ENCODE measurements at regions not wholly inside any gene's neighbourhood (a gene's known extent, or its start where the extent isn't known, plus 50 kb on each side); places are given as distances from the start of the nearest gene placed in this dataset.

DNA sequence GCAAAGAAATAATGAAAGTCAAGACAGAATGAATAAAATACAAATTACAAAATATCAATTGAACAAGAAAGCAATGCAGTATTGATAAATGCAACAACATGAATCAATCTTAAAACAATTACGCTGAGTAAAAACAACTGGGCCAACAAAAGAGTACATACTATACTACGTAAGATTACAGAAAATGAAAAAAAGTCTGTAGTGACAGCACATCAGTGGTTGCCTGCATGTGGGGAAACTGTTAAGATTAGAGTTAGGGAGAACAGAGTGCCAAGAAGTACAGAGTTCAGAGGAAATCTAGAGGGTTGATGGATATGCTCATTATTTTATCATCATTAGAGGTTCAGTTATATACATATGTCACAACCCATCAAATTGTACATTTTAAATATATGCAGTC is 706.6 kb upstream of the ACO1 start:
- no peak overlapping the region for H3K9ac ChIP-seq (ENCODE audit: low read length)
- H3K4me1 ChIP-seq (ENCODE audit: insufficient read depth, low read length, severe bottlenecking) = no peaks in the 10 kb centered on the region
- H3K4me3 ChIP-seq (ENCODE audit: low read depth, low read length, poor library complexity, severe bottlenecking) = no peak overlapping the region
- H3K36me3 ChIP-seq (ENCODE audit: insufficient read depth, low read length) = no peaks in the 10 kb centered on the region
- no peaks in the 10 kb centered on the region for H3K9me2 ChIP-seq (ENCODE audit: low read depth, low read length)
- no peaks in the 10 kb centered on the region for H3F3A ChIP-seq (ENCODE audit: insufficient read depth, low read length)
- no peaks in the 10 kb centered on the region for H3K79me2 ChIP-seq (ENCODE audit: insufficient read depth, low read length)
- no peaks in the 10 kb centered on the region for H4K20me1 ChIP-seq (ENCODE audit: insufficient read depth, low read length)
- H2AFZ ChIP-seq (ENCODE audit: low read length) = no peak overlapping the region
- H3K27ac ChIP-seq (ENCODE audit: low read depth, low read length, poor library complexity, severe bottlenecking) = no peak overlapping the region
- no peaks in the 10 kb centered on the region for H3K27me3 ChIP-seq (ENCODE audit: insufficient read depth, low read length)
- H3K9me3 ChIP-seq (ENCODE audit: low read length) = no peaks in the 10 kb centered on the region
- no peak overlapping the region for H3K4me2 ChIP-seq (ENCODE audit: low read length)
- TF ChIP-seq, protein P1, sequence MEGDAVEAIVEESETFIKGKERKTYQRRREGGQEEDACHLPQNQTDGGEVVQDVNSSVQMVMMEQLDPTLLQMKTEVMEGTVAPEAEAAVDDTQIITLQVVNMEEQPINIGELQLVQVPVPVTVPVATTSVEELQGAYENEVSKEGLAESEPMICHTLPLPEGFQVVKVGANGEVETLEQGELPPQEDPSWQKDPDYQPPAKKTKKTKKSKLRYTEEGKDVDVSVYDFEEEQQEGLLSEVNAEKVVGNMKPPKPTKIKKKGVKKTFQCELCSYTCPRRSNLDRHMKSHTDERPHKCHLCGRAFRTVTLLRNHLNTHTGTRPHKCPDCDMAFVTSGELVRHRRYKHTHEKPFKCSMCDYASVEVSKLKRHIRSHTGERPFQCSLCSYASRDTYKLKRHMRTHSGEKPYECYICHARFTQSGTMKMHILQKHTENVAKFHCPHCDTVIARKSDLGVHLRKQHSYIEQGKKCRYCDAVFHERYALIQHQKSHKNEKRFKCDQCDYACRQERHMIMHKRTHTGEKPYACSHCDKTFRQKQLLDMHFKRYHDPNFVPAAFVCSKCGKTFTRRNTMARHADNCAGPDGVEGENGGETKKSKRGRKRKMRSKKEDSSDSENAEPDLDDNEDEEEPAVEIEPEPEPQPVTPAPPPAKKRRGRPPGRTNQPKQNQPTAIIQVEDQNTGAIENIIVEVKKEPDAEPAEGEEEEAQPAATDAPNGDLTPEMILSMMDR (IDR thresholded peaks at IDR 0.05; ENCODE audit: low read length) = no peak
- no peak for TF ChIP-seq EZH2 (IDR thresholded peaks at IDR 0.05; ENCODE audit: borderline replicate concordance, low read length)

DNA sequence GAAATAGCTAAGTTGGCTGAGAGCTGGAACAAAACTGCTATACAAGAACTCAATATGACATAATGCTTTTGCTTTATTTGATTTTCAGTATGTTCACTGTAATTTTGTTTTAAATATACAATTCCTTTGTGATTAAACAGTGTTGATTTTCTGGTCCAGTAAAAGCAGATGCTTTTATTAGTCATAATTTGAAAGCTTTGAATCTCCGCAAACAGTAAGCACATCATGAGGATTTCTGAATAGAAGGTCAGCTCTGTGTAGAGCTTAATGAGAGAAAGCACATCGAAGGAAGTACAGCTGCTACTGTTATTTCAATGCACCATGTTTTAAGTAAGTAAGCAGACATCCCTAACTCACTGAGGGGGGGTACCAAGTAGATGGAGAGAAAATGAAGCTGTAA is 701.3 kb upstream of the ACO1 start:
- Histone ChIP-seq H3K4me3 (ENCODE audit: low read depth, low read length, poor library complexity, severe bottlenecking) (no peak overlapping the region), H3K4me1 (ENCODE audit: insufficient read depth, low read length, severe bottlenecking) (no peaks in the 10 kb centered on the region), H4K20me1 (ENCODE audit: insufficient read depth, low read length) (no peaks in the 10 kb centered on the region), H3K9me3 (ENCODE audit: low read length) (no peaks in the 10 kb centered on the region), H3K9me2 (ENCODE audit: low read depth, low read length) (no peaks in the 10 kb centered on the region), H3K9ac (ENCODE audit: low read length) (no peak overlapping the region), H3K27ac (ENCODE audit: low read depth, low read length, poor library complexity, severe bottlenecking) (no peak overlapping the region), H3K79me2 (ENCODE audit: insufficient read depth, low read length) (no peaks in the 10 kb centered on the region), H3K4me2 (ENCODE audit: low read length) (no peak overlapping the region), H3K36me3 (ENCODE audit: insufficient read depth, low read length) (no peaks in the 10 kb centered on the region), H3K27me3 (ENCODE audit: insufficient read depth, low read length) (no peaks in the 10 kb centered on the region), H2AFZ (ENCODE audit: low read length) (no peak overlapping the region), H3F3A (ENCODE audit: insufficient read depth, low read length) (no peaks in the 10 kb centered on the region)
- TF ChIP-seq, protein P1 (IDR thresholded peaks at IDR 0.05; ENCODE audit: low read length) = no peak
- no peak for TF ChIP-seq EZH2 (IDR thresholded peaks at IDR 0.05; ENCODE audit: borderline replicate concordance, low read length)

DNA sequence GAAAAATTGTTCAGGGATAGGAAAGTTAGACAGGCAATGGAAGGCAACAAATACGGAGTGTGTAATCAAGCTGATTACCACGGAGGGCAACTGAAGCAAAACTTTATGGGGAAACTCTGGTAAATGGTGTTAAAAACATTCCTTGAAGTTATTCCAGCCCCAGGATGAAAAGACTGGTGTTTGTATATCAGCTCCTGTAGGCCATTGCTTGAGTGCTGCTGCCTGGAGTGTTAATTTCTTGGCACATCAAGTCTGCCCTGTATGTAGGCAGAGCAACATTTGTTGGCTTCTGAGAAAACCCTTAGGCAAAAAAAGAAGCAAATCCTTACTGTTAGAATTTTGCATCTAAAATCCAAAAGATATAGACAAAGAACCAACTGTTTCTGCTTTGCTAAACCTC is 686.5 kb upstream of the ACO1 start:
- no peak overlapping the region for H2AFZ ChIP-seq (ENCODE audit: low read length)
- no peak overlapping the region for H3K27ac ChIP-seq (ENCODE audit: low read depth, low read length, poor library complexity, severe bottlenecking)
- H3K27me3 ChIP-seq (ENCODE audit: insufficient read depth, low read length) = no peaks in the 10 kb centered on the region
- no peak overlapping the region for H3K4me3 ChIP-seq (ENCODE audit: low read depth, low read length, poor library complexity, severe bottlenecking)
- H3K9me3 ChIP-seq (ENCODE audit: low read length) = no peaks in the 10 kb centered on the region
- no peaks in the 10 kb centered on the region for H3F3A ChIP-seq (ENCODE audit: insufficient read depth, low read length)
- H3K79me2 ChIP-seq (ENCODE audit: insufficient read depth, low read length) = no peaks in the 10 kb centered on the region
- H3K9me2 ChIP-seq (ENCODE audit: low read depth, low read length) = no peaks in the 10 kb centered on the region
- no peak overlapping the region for H3K4me2 ChIP-seq (ENCODE audit: low read length)
- H3K9ac ChIP-seq (ENCODE audit: low read length) = no peak overlapping the region
- no peaks in the 10 kb centered on the region for H3K4me1 ChIP-seq (ENCODE audit: insufficient read depth, low read length, severe bottlenecking)
- no peak for TF ChIP-seq EZH2 (IDR thresholded peaks at IDR 0.05; ENCODE audit: borderline replicate concordance, low read length)
- TF ChIP-seq, protein P1 (IDR thresholded peaks at IDR 0.05; ENCODE audit: low read length) = no peak
- H3K36me3 ChIP-seq (ENCODE audit: insufficient read depth, low read length) = no peaks in the 10 kb centered on the region
- no peaks in the 10 kb centered on the region for H4K20me1 ChIP-seq (ENCODE audit: insufficient read depth, low read length)
